DMS79 (cell line): ENCODE measurements at regions not wholly inside any gene's neighbourhood (a gene's known extent, or its start where the extent isn't known, plus 50 kb on each side); places are given as distances from the start of the nearest gene placed in this dataset.
A peak's percentile ranks its signal among the peaks of the same experiment; 100 is the strongest.
"Not testable (repeated sequence)": the region's sequence is repeated elsewhere in the genome, so short reads cannot be mapped to it uniquely, and the experiment has no call there.

ENCODE experiments used
- DNase-seq: peaks from one replicate; lab custom pipeline; 2025; lab: John Stamatoyannopoulos, UW

DNA sequence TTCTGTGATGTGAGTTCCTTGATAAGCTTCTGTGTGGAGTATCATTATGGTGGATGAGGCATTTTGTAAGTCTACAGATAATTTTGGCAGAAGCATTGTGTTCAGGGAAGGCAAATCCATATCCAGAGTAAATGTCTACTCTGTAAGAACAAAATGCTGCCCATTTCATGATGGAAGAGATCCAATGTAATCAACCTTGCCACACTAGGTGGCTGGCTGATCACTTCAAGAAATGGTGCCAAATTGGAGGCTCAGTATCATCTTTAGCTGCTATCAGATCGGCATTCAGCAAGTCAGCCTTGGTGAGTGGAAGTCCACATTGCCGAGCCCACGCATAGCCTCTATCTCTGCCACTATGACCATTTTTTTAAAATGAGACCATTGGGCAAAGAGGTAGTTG is 565.8 kb upstream of the USP24 start:
- no peak for DNase-seq

DNA sequence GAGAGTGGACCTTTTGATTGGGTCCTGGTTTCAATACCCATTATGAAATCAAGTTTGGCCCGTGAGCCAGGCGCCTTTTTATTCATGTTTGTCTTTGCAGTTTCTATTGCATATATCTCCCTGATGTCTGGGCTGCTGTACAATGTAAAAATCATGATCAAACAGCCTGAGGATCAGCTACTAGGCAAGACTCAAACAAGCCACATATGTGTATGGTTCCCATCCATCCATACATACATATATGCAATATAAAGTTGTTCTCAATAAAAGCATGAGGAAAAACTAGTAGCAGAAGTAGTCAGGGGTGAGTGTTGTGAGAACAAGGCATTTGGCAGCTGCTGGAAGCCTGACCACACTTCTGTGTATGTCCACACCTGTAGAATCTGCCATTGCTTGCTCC is 562.4 kb upstream of the USP24 start:
- no peak for DNase-seq

DNA sequence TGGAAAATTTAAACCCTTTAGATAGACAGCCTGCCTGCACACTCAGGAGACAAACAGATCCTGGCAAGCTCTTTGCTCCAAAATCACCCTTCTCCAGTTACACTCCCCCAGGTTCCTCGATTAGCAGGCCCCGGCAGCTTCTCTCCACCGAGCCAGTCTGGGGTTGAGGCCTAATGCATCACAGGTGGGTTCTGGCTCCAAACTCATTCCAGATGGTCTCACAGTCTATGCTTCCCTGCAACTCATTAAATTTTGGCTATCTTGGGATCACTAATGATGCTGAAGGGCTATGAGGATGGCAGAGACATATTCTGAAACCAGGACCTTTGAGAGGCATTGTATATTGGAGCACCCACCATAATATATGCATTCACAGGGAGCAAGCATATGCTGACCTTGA is 559.8 kb upstream of the USP24 start:
- no peak for DNase-seq

DNA sequence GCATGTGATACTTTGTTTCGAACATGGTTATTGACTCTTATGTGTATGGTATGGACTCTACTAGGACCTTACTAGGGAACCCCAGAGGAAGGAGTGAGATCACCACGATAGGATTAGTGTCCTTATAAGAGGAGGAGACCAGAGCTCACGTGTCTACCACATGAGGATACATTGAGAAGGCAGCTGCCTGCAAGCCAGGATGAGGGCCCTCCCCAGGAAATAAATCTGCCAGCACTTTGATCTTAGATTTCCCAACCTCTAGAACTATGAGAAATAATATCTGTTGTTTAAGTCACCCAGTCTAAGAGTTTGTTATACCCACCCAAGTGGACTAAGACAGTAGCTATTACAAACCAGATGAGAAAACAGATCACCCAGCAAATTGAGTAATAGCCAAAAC is 559.3 kb upstream of the USP24 start:
- no peak for DNase-seq

DNA sequence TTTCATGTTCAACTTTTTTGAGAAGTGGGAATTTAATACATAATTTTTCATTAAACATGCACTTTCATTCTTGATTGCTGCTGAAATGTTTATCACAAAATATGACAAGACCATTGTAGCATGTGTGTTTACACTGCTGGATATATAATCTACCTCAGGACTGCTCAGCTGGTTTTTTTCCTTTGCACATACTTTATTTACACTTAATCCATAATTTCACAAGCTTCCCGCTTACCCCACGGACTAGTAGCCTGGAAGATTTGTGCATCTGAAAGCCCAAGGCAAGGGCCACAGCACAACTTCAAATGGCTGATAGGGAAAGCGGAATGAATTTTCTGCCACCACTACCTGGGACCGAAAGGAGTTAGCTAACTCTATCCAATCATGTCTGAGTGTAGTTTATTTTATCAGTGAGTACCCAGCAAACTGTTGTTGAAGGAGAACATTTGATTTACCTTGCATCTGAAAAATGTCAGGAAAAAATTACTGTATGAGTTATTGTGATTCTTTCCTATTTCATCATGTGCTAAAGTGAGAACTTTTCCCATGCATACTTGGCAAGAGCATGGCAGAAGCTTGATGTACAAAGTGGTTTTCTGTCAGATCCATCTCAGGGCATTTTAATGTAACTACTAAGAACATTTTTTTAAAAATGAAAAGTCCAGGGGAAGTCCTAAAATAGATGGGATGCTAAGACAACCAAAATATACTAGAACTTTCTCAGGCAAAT is 558.2 kb upstream of the USP24 start:
- DNase-seq = no peak

DNA sequence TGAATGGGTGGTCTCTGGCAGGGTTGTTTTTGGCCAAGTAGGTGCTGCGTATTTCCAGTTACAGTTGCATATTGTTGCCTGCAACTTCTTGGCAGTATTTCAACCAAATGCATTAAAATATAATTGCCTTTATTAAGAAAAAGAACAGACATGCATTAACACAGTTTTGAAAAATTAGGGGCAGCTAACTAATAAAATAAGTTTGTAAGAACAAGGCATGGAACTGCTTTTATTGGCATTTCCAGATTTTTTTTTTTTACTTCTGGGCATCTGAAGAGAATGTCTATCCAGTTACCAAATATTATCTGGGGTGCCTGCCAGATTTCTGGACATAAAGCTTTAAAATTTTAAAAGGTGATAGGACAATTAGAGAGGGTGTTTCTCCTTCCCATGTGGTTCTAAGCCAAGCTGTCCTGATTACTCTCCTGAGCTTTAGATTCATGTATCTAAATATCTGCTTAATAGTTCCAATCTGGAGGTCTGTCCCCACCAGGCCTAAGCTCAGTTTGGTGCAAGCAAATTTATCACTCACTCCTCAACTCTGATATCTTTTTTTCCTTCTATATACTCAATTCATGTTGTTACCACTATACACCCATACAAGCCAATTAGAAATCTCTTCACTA is 553.3 kb upstream of the USP24 start:
- DNase-seq = no peak

DNA sequence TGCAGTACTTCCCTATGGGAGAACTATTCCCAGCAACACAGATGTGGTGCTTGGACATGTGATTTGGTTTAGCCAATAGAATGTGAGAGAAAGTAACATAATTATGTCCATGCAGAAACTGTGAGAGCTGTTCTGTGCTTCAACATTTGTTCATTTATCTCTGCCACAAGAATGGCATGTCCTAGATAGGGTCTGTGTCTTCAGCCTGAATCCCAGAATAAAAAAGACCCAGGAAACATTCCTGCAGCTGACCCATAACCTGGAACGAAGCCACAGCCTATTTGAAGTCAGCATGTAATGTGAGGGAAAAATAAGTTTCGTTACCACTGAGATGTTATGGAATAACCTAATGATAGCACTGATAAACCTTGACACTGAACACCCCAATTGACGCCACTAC is 552.0 kb upstream of the USP24 start:
- no peak for DNase-seq

DNA sequence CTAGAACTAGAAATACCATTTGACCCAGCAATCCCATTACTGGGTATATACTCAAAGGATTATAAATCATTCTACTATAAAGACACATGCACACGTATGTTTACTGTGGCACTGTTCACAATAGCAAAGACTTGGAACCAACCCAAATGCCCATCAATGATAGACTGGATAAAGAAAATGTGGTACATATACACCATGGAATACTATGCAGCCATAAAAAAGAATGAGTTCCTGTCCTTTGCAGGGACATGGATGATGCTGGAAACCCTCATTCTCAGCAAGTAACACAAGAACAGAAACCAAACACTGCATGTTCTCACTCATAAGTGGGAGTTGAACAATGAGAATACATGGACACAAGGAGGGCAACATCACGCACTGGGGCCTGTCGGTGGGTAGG is 550.3 kb upstream of the USP24 start:
- DNase-seq = not testable (repeated sequence)

DNA sequence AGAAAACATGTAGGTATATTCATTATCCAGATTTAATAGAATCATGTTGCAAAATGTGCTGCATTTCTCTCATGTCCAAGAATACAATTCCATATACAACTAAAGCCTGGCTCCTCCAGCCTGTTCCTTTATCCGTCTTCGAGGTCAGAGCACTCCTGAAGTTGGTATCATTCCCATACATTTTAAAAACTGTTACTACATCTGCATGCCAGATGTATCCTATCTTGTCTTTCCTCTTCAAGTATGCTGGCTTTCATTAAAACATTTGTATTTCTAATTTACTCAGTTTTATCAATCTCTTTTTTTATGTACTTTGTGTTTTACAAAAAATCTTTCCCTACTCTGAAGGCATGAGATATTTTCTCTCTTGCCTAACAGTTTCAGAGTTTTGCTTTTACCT is 536.6 kb upstream of the USP24 start:
- no peak for DNase-seq

DNA sequence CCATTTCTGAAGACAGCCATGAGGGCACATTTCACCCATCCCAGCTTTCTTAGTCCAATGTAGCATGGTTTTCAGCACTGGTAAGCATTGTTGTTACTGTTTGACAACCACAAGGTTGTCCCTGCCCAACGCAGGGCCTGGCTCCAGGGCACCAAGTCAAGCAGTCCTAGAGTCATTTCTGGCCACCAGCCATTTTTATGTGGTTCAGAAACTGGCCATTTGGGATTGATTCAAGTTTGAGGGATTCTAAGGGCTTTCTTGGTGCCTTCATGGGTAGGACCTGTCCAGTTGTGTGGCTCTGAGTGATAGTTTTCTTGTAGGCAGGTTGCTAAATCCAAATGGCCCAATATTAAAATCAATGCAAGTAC is 535.4 kb upstream of the USP24 start:
- DNase-seq = no peak

DNA sequence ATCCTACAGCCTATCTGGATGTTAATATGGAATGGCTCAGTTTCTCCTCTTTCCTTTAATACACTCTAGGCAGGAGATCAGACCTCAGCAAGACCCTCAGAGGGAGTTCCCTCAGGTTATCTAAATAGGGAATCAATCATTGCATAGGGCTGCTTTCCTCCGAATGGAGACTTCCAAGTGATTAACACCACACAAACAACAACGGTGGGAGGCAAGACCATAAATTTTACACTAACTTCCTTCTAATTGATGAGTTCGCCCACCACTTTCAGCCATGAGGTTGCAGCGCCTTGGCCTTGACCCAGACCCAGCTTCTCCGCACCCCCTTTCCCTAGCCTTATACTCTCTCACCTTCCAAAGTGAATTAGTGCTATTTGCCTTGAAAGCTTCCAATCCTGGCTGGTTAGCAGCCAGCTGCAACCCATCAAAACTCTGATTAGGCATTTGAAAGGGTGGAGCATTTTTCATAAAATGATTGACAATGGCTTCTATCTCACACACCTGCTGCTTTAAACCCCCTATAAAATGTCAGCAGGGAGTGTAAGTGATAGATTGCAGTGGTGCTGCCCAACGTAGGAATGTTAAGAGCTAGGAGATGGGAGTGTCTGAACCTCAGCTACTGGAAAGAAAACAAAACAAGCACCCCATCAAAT is 534.9 kb upstream of the USP24 start:
- DNase-seq = no peak

DNA sequence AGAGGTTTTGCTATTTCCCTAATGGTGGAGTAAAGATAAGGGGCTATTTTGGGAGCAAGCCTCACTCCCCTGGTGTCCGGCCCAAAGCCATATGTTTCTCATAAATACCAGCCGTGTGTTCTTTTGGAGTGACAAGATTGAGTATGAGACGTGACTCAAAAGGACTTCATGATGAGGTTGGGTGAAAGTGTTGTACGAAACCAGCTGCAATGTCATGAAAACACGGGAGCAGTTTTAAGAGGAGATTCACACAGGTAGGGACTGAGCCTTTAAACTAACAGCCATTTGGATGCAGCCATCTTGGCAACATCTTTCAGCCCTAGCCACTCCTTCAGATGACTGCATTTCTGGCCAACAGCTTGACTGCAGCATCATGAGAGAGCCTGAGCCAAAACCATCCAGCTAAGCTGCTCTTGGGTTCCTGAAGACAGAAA is 532.3 kb upstream of the USP24 start:
- no peak for DNase-seq

DNA sequence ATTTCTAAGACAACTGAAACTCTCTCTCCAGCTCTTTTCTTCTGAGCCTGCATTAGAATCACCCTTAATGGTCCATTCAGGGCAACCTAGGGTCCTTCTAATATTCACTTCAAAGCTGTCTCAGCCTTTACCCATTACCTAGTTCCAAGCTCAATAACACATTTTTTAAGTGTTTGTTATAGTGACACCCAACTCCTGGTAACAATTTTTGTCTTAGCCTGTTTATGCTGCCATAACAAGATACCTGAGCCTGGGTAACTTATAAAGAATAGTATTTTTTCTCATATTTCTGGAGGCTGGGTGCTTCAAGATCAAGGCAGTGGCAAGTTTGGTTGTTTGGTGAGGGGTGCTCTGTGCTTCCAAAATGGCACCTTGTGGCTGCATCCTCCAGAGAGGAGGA is 531.5 kb upstream of the USP24 start:
- no peak for DNase-seq

DNA sequence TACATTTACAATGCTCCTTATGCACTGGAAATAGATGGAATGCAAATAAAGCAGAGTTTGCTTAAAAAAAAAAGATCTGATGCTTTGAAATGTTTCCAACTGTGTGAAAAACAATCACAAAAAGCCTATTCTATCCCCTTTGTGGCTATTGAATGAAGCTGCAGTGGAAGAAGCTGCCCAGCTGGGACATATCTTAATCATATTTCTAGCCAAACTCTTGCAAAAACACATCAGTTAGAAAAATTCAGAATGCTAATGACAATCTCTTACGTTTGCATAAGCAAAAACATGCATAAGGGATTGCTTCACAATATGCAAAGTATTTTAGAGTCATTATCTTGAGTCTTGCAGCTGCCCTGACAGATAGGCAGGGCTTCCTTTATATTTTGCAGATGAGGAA is 526.4 kb upstream of the USP24 start:
- no peak for DNase-seq

DNA sequence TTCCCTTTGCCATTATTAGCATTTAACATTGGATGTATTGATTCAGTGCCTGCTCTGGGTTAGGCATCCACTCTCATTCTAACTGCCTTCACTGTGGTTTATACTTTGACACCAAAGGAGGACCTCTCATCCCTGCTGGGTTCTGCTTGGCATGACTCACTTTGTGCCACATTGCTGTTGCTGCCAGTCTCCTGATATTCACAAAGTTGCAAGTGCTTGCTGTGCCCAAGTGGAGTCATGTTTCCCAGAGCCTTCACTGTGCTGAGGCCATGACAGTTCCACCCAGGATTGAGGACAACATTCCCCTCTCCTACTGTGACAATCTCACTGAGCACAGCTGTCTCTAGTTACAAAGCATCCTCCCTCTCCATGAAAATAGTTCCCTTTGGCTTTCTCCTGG is 519.9 kb upstream of the USP24 start:
- no peak for DNase-seq

DNA sequence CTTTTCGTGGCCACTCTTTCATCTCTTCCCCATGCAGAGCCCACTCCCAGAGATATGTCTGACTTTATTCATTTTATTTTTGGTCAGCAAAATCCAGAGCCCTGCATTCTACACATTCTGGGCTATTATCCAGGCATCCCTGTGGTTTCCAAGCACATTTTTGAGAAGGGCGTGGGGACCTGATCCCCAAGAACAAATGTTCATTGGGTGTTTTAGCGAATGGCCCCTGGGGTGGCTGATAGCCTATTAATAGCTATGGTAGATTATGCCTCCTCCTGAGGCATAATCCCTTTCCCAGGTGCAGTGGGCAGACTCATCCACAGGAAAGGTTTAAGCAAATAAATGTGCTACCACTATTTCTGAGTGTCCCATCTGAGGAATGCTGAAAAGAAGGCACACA is 511.8 kb upstream of the USP24 start:
- DNase-seq = no peak

DNA sequence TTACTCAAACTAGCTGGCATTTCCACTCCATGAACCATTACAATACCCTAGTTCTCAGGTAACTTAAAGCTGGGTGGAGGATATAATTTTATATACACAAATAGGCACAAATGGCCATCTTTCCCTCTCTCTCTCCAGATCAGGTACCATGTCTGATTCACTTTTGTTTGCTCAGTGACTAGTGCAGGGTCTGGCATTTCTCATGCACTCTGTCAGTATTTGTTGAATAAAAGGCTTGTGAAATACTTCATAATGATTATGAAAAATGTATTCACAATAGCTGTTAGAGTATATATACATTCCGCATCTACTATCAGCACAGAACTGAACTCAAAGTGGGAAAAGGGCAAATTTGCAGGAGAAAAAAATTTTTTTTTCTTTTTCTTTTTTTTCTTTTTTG is 510.2 kb upstream of the USP24 start:
- DNase-seq = no peak

DNA sequence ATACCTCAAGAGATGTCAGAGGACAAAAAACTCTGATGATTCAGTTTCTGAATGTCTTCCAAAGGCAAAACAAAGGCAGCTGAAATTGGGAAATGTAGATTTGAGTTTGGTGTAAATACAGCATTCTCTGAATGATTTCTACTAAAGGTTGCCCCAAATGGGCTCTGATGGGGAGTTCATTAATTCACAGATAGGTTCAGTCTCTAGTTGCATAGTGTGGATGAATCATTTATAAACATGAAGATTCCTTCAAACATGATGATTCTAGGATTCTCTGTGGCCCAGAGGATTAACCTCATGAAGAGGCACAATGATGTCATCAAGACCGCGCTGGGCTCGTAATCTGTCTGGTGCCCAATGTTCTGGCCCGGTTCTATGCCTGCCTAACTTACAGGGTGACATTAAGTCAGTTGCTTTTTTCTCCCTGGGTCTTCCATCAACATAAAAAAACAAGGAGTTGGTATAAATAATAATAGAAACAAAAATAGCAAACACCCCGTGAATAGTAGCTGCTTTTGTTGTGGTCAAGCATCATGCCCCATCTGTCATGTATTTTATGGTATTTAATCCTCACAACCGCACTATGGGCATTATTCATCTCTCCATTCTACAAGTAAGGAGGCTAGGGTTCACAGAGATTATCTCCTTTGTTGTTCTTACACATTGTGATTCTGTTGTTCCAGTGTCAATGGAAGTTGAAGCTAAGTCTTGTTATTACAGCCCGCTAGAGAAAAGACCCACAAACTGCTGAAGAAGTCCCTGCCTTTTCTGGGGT is 509.6 kb upstream of the USP24 start:
- no peak for DNase-seq

DNA sequence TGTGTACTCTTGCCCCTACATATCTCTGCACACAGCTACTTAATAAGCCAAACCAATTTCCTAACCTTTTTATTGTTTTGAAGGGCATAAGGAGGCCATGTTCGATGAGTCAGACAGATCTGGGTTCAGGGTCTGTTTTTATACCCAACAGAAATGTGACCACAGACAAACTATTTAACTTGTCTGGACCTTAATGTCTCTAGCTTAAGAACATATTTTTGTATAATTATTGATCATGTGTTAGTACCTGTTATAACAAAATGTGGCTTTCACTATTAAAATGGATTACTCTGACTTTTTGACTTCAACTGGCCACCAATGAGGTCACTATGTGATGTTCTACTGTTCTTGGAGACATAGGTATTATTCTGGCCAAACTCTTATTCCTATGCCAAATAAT is 507.8 kb upstream of the USP24 start:
- no peak for DNase-seq

DNA sequence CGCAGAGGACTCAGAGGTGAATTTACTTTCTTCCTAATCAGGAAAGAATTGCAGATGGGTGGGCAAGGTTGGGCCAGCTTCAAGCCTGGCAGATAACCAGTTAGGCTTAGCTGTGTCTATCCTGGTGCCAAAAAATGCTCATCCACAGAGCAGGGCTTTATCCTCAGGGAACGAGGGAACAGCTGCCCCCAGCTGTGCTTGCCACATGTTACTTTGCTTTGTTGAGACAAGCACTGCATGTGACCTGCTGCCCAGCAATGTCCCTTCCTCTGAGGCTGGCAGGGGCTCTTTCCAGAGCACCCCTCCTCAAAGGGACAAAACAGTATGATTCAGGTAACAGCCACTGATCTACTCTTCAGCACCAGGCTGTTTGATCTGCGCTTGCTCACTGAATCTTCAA is 505.1 kb upstream of the USP24 start:
- no peak for DNase-seq

DNA sequence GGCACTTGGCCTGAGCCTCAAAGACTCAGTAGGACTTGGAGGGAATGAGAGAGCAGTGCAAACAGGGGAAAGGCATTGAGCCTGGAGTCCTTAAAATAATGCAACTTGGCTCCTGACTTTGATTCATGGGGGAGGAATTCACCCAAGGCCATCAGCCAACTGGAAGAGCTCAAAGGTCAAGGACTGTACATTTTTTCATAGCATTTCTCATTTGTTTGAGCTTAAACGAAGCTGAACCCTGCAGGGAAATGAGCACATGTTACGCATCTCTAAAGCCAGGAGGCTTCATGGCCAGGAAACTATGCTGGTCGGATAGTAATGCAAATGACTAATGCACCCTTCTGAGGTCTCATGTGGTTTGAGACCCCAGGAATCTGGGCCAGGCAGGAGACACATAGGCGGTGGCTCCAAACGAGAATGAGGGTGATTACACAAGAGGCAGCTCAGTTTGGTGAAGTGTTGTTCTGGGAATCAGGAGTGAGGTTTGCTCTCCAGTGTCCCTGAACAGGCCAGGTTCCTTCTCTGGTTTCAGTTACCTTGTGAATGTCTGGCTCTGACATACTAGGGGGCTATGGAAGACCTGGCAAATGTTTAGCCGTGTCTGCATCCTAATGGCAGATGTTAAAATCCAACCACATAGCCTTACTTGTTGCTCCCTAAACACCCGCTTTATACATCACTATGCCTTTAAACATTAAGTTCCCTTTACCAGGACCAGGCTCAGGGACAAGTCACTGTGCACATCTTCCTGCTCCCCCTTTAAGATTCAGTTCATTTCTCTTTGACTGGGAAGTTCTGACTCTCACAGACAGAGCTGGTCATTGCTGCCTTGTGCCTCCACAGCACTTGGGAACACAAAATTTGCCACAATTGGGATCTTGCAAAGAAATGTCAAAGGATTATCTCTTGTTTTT is 503.9 kb upstream of the USP24 start:
- peak; percentile 18 for DNase-seq

DNA sequence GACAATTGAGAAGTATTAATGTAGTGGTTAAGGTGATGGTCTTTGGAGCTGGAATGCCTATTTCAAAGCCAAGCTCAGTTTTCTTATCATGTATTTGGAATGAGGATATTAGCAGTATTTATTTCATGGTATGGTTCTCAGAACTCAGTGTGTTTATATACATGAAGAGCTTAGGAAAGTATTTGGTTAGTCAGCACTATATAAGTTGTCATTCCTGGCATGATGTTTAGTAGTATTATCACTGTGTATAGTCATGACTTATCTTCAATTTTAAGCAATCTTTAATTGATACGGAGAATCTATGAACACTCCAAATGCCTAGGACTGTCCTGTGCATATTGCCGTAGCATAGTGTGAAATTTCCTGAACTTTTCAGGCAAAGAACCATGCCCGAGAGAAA is 501.9 kb upstream of the USP24 start:
- DNase-seq = no peak
